Smooth muscle cell (in vitro differentiated cells): ENCODE measurements at regions not wholly inside any gene's neighbourhood (a gene's known extent, or its start where the extent isn't known, plus 50 kb on each side); places are given as distances from the start of the nearest gene placed in this dataset.

Experiments used
- DNase-seq: peaks from one replicate; lab custom pipeline; 2025; ENCODE audit not compliant: unreplicated experiment; lab: John Stamatoyannopoulos, UW
- H2AFZ ChIP-seq: fragments of 200-600 bp; sonication (generic); 2 replicates; pipeline ENCODE4 v1.6.0; 2016; ENCODE audit warnings: antibody characterized with exemption, low read depth, mild to moderate bottlenecking
- H3F3A ChIP-seq: fragments of 200-600 bp; sonication (generic); 2 replicates; pipeline ENCODE4 v1.6.0; 2017; ENCODE audit warnings: antibody characterized with exemption, low read depth
- H3K27ac ChIP-seq: fragments of 200-600 bp; sonication (generic); 2 replicates; pipeline ENCODE4 v1.5.1; 2016; ENCODE audit warnings: low read depth, mild to moderate bottlenecking
- H3K27me3 ChIP-seq: fragments of 200-600 bp; sonication (generic); 2 replicates; pipeline ENCODE4 v1.6.1; 2016; ENCODE audit warnings: low read depth, mild to moderate bottlenecking
- H3K36me3 ChIP-seq: fragments of 200-600 bp; sonication (generic); 2 replicates; pipeline ENCODE4 v1.5.1; 2016; ENCODE audit warnings: low read depth
- H3K4me1 ChIP-seq: fragments of 200-600 bp; sonication (generic); 2 replicates; pipeline ENCODE4 v1.5.1; 2016; ENCODE audit warnings: low read depth
- H3K4me2 ChIP-seq: fragments of 200-600 bp; sonication (generic); 2 replicates; pipeline ENCODE4 v1.6.0; 2016; ENCODE audit warnings: mild to moderate bottlenecking
- H3K4me3 ChIP-seq: fragments of 200-600 bp; sonication (generic); 2 replicates; pipeline ENCODE4 v1.5.1; 2016; ENCODE audit warnings: mild to moderate bottlenecking
- H3K79me2 ChIP-seq: fragments of 200-600 bp; sonication (generic); 2 replicates; pipeline ENCODE4 v1.6.0; 2016; ENCODE audit warnings: low read depth, mild to moderate bottlenecking
- H3K9ac ChIP-seq: fragments of 200-600 bp; sonication (generic); 2 replicates; pipeline ENCODE4 v1.6.0; 2016; ENCODE audit warnings: low read depth
- H3K9me3 ChIP-seq: fragments of 200-600 bp; sonication (generic); replicated peaks from 2 replicates; pipeline ENCODE4 v1.5.1; 2016; ENCODE audit warnings: low read depth
- H4K20me1 ChIP-seq: fragments of 200-600 bp; sonication (generic); 2 replicates; pipeline ENCODE4 v1.6.0; 2016; ENCODE audit warnings: low read depth
- WGBS: methylation state at CpG from one replicate; pipeline ENCODE4 v1.1.7; 2016; ENCODE audit warnings: low lambda C conversion rate; 5-methylcytosine and 5-hydroxymethylcytosine counted together
- TF ChIP-seq, protein P1 (sequence below): fragments of 200-600 bp; sonication (generic); IDR thresholded peaks from 2 replicates; pipeline ENCODE4 v1.5.1; 2017; ENCODE audit warnings: borderline replicate concordance, mild to moderate bottlenecking, antibody characterized with exemption; ENCODE audit not compliant: insufficient read depth, poor library complexity, severe bottlenecking

DNA sequence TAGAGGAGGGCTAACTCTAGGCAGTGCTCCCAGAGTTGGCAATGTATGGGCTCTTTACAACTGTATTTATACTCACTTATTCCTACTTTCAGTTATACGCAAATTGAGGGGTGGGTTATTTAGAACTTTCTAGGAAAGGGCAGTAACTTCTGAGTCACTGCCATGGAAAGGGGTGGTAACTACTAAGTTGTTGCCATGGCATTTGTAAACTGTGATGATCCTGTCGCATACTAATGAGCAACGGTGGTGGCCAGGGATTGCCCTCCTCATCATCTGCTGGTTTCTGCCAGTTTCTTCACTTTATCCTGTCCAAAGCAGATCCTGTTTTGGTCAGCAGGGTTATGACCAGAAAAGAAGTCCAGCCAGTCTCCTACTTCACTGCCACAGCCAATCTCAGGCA, 95.5 kb upstream of the PTPRT start:
- H3K27me3 ChIP-seq, result no peaks in the 10 kb centered on the region
- H3K9me3 ChIP-seq, result no peaks in the 10 kb centered on the region
- H3K79me2 ChIP-seq, result no peaks in the 10 kb centered on the region
- no peak overlapping the region for H3K27ac ChIP-seq
- H4K20me1 ChIP-seq, result no peaks in the 10 kb centered on the region
- no peaks in the 10 kb centered on the region for H3K4me1 ChIP-seq
- H3F3A ChIP-seq, result no peaks in the 10 kb centered on the region
- no peaks in the 10 kb centered on the region for H3K36me3 ChIP-seq
- TF ChIP-seq, protein P1, sequence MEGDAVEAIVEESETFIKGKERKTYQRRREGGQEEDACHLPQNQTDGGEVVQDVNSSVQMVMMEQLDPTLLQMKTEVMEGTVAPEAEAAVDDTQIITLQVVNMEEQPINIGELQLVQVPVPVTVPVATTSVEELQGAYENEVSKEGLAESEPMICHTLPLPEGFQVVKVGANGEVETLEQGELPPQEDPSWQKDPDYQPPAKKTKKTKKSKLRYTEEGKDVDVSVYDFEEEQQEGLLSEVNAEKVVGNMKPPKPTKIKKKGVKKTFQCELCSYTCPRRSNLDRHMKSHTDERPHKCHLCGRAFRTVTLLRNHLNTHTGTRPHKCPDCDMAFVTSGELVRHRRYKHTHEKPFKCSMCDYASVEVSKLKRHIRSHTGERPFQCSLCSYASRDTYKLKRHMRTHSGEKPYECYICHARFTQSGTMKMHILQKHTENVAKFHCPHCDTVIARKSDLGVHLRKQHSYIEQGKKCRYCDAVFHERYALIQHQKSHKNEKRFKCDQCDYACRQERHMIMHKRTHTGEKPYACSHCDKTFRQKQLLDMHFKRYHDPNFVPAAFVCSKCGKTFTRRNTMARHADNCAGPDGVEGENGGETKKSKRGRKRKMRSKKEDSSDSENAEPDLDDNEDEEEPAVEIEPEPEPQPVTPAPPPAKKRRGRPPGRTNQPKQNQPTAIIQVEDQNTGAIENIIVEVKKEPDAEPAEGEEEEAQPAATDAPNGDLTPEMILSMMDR, result no peak
- H3K4me2 ChIP-seq, result no peak overlapping the region
- no peak overlapping the region for H2AFZ ChIP-seq
- no peak overlapping the region for H3K9ac ChIP-seq
- 99% methylated on average over 3 of the region's 3 CpGs for WGBS
- DNase-seq, result no peak
- no peak overlapping the region for H3K4me3 ChIP-seq

- H3K27me3 ChIP-seq, result no peaks in the 10 kb centered on the region
- DNase-seq, result no peak
- H3K9ac ChIP-seq, result no peak overlapping the region
- no peak overlapping the region for H3K27ac ChIP-seq
- no peaks in the 10 kb centered on the region for H4K20me1 ChIP-seq
- no peak overlapping the region for H2AFZ ChIP-seq
- TF ChIP-seq, protein P1, result no peak
- H3K9me3 ChIP-seq, result no peaks in the 10 kb centered on the region
- no peaks in the 10 kb centered on the region for H3K4me1 ChIP-seq
- no peaks in the 10 kb centered on the region for H3K36me3 ChIP-seq
- WGBS, result 94% methylated on average over 2 of the region's 2 CpGs
- no peaks in the 10 kb centered on the region for H3F3A ChIP-seq
- no peak overlapping the region for H3K4me3 ChIP-seq
- H3K4me2 ChIP-seq, result no peak overlapping the region
- H3K79me2 ChIP-seq, result no peaks in the 10 kb centered on the region
Measured at GRCh38 chr20:43284486-43284885, 94.8 kb upstream of the PTPRT start.

DNA sequence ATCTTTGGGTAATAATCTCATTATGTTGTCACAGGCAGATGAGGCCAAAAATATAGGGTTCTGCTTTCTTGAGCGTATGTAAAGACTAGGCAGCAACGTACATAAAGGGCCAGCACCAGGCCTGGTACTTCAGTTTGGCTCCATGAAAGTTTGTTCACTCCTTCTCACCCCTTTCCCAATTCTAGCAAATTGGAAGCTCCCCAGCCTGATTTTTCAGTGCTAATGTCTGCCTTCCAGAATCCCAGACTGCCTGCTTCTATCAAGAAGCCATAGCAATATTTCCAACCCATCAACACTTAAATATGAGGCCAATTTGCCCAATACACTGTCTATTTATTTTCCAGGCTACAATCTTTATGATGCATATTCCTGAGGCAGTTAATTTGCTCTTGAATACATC, 93.4 kb upstream of the PTPRT start:
- H3K27ac ChIP-seq, result no peak overlapping the region
- H3K79me2 ChIP-seq, result no peaks in the 10 kb centered on the region
- H3K36me3 ChIP-seq, result no peaks in the 10 kb centered on the region
- DNase-seq, result no peak
- no peak overlapping the region for H3K4me3 ChIP-seq
- WGBS, result 88% methylated on average over 2 of the region's 2 CpGs
- no peak overlapping the region for H3K9ac ChIP-seq
- H3K9me3 ChIP-seq, result no peaks in the 10 kb centered on the region
- H3K4me2 ChIP-seq, result no peak overlapping the region
- no peaks in the 10 kb centered on the region for H3K4me1 ChIP-seq
- no peak overlapping the region for H2AFZ ChIP-seq
- no peaks in the 10 kb centered on the region for H4K20me1 ChIP-seq
- no peaks in the 10 kb centered on the region for H3F3A ChIP-seq
- no peaks in the 10 kb centered on the region for H3K27me3 ChIP-seq
- TF ChIP-seq, protein P1, result no peak

DNA sequence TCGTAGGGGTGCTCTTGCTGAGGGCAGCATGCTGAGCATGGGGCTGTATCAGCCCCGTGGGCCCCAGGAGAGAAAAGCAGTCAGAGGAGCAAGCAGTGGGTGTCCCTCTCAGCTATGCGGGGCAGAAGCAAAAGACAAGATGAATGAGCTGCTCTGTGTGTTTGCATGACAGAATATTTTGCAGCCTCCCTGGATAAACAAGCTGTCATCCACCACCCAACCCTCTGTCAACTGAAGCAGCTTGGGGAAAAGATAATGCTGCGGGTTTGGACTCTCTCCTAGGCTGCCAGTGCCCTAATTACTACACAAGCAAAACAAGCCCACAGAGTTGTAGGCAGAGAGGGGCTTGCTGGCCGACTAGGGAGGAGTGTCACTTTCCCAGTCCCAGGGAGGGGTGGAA, 82.3 kb upstream of the PTPRT start:
- Histone ChIP-seq H3K9me3 (no peaks in the 10 kb centered on the region), H3K36me3 (no peaks in the 10 kb centered on the region), H4K20me1 (no peaks in the 10 kb centered on the region), H2AFZ (no peak overlapping the region), H3K4me1 (no peaks in the 10 kb centered on the region), H3K4me2 (no peak overlapping the region), H3K79me2 (no peaks in the 10 kb centered on the region), H3K27ac (no peak overlapping the region), H3F3A (no peaks in the 10 kb centered on the region), H3K4me3 (no peak overlapping the region), H3K9ac (no peak overlapping the region), H3K27me3 (no peaks in the 10 kb centered on the region)
- no peak for DNase-seq
- 58% methylated on average over 5 of the region's 5 CpGs for WGBS
- TF ChIP-seq, protein P1, result no peak
